Neuronal stem cell (in vitro differentiated cells): ENCODE measurements at regions not wholly inside any gene's neighbourhood (a gene's known extent, or its start where the extent isn't known, plus 50 kb on each side); places are given as distances from the start of the nearest gene placed in this dataset.

ENCODE experiments used
- DNase-seq: peaks from one replicate; pipeline ENCODE4 v3.0.0-alpha.2; 2013; ENCODE audit warnings: low spot score
- H2AFZ ChIP-seq: one replicate; pipeline ENCODE4 v1.6.1; 2013; ENCODE audit warnings: mild to moderate bottlenecking, low read length, inconsistent platforms
- H2AK5ac ChIP-seq: 2 replicates; pipeline ENCODE4 v1.6.1; 2013; ENCODE audit warnings: low read depth, mild to moderate bottlenecking, inconsistent platforms, low read length, moderate library complexity, mixed read lengths
- H2BK120ac ChIP-seq: 2 replicates; pipeline ENCODE4 v1.6.1; 2013; ENCODE audit warnings: low read depth, mild to moderate bottlenecking, inconsistent platforms, low read length, moderate library complexity, mixed read lengths
- H2BK12ac ChIP-seq: one replicate; pipeline ENCODE4 v1.6.1; 2013; ENCODE audit warnings: low read length, inconsistent platforms
- H2BK15ac ChIP-seq: 2 replicates; pipeline ENCODE4 v1.6.1; 2013; ENCODE audit warnings: mild to moderate bottlenecking, low read length, inconsistent platforms, mixed read lengths
- H2BK5ac ChIP-seq: one replicate; pipeline ENCODE4 v1.6.1; 2013; ENCODE audit warnings: inconsistent platforms, mild to moderate bottlenecking, low read length, moderate library complexity
- H3K14ac ChIP-seq: one replicate; pipeline ENCODE4 v1.6.1; 2013; ENCODE audit warnings: low read length, inconsistent platforms
- H3K18ac ChIP-seq: 2 replicates; pipeline ENCODE4 v1.6.1; 2013; ENCODE audit warnings: low read length, inconsistent platforms
- H3K23ac ChIP-seq: 2 replicates; pipeline ENCODE4 v1.6.1; 2013; ENCODE audit warnings: low read depth, mild to moderate bottlenecking, mixed read lengths, low read length, inconsistent platforms; ENCODE audit not compliant: poor library complexity
- H3K27ac ChIP-seq: replicated peaks from 3 replicates; pipeline ENCODE4 v1.5.1; 2013; ENCODE audit warnings: low read length, inconsistent platforms
- H3K27me3 ChIP-seq, 3 experiments: 2 replicates each; pipeline ENCODE4 v1.6.1; 2013; ENCODE audit warnings: low read length in 3 of 3, mild to moderate bottlenecking in 2 of 3, inconsistent platforms in 1 of 3, low read depth in 1 of 3, mixed read lengths in 1 of 3, moderate library complexity in 1 of 3; ENCODE audit not compliant: control insufficient read depth in 3 of 3, insufficient read depth in 3 of 3
- H3K36me3 ChIP-seq, 2 donors: replicated peaks in 1 of 2; 2 replicates each; pipeline ENCODE4 v1.6.1; 2013; ENCODE audit warnings: low read length in 2 of 2; ENCODE audit not compliant: control insufficient read depth in 2 of 2, insufficient read depth in 2 of 2
- H3K4ac ChIP-seq: 2 replicates; pipeline ENCODE4 v1.6.1; 2013; ENCODE audit warnings: inconsistent platforms, mild to moderate bottlenecking, low read length, moderate library complexity
- H3K4me1 ChIP-seq, 2 donors: 1 replicate in 1 of 2; 2 replicates in 1 of 2; pipeline ENCODE4 v1.6.1; 2013; ENCODE audit warnings: low read length in 2 of 2, low read depth in 1 of 2; ENCODE audit not compliant: control insufficient read depth in 2 of 2, insufficient read depth in 1 of 2
- H3K4me2 ChIP-seq: one replicate; pipeline ENCODE4 v1.6.1; 2013; ENCODE audit warnings: mild to moderate bottlenecking, low read length, inconsistent platforms; ENCODE audit not compliant: insufficient read depth, poor library complexity, severe bottlenecking
- H3K4me3 ChIP-seq, 2 donors: 2 replicates each; pipeline ENCODE4 v1.5.1; 2013; ENCODE audit warnings: low read length in 2 of 2, mild to moderate bottlenecking in 2 of 2, inconsistent platforms in 1 of 2, moderate library complexity in 1 of 2
- H3K79me1 ChIP-seq: one replicate; pipeline ENCODE4 v1.6.1; 2013; ENCODE audit warnings: low read depth, mild to moderate bottlenecking, inconsistent platforms, low read length, moderate library complexity
- H3K9ac ChIP-seq: one replicate; pipeline ENCODE4 v1.6.1; 2013; ENCODE audit warnings: mild to moderate bottlenecking, low read depth, low read length, inconsistent platforms; ENCODE audit not compliant: poor library complexity
- H3K9me3 ChIP-seq, 2 donors: replicated peaks in 1 of 2; 2 replicates each; pipeline versions ENCODE3 to v1.6.1; 2013; ENCODE audit warnings: low read length in 2 of 2, mild to moderate bottlenecking in 2 of 2, inconsistent platforms in 1 of 2, low read depth in 1 of 2, mixed read lengths in 1 of 2, moderate library complexity in 1 of 2; ENCODE audit not compliant: control insufficient read depth in 2 of 2, insufficient read depth in 1 of 2
- H4K8ac ChIP-seq: one replicate; pipeline ENCODE4 v1.6.1; 2013; ENCODE audit warnings: low read depth, mild to moderate bottlenecking, inconsistent platforms, low read length, moderate library complexity
- H4K91ac ChIP-seq: one replicate; pipeline ENCODE4 v1.6.1; 2013; ENCODE audit warnings: low read length, low read depth, mild to moderate bottlenecking, inconsistent platforms; ENCODE audit not compliant: poor library complexity
- WGBS, 2 donors: extraction: QIAGEN DNeasy Blood & Tissue Kit; methylation state at CpG; one replicate each; pipeline ENCODE4 v1.1.7; 2013; ENCODE audit warnings: missing lambda C conversion rate in 2 of 2, mixed read lengths in 1 of 2; ENCODE audit not compliant: insufficient read length in 2 of 2, insufficient replicate concordance in 1 of 2; ENCODE audit errors: extremely low coverage in 2 of 2; 5-methylcytosine and 5-hydroxymethylcytosine counted together

- H4K91ac ChIP-seq: no peak overlapping the region
- H3K27ac ChIP-seq: no peak overlapping the region
- DNase-seq: no peak
- H3K36me3 ChIP-seq: no peaks in the 10 kb centered on the region
- H2AK5ac ChIP-seq: no peak overlapping the region
- WGBS, 2 donors: no CpG with 5 or more reads among the region's 5 CpGs
- no peak overlapping the region for H3K18ac ChIP-seq
- H3K79me1 ChIP-seq: no peaks in the 10 kb centered on the region
- H3K4ac ChIP-seq: no peak overlapping the region
- no peaks in the 10 kb centered on the region for H3K4me1 ChIP-seq
- H2BK5ac ChIP-seq: no peak overlapping the region
- no peak overlapping the region for H3K14ac ChIP-seq
- no peak overlapping the region for H3K9ac ChIP-seq
- no peak overlapping the region for H3K23ac ChIP-seq
- H3K4me2 ChIP-seq: no peak overlapping the region
- no peak overlapping the region for H2BK15ac ChIP-seq
- no peaks in the 10 kb centered on the region for H3K27me3 ChIP-seq
- no peak overlapping the region for H4K8ac ChIP-seq
- H3K4me3 ChIP-seq: no peak overlapping the region
- H2AFZ ChIP-seq: no peak overlapping the region
- no peak overlapping the region for H2BK12ac ChIP-seq
- H3K9me3 ChIP-seq: no peaks in the 10 kb centered on the region
- no peak overlapping the region for H2BK120ac ChIP-seq
Observed at GRCh38 chr21:22584308-22584707, 1586.1 kb downstream of the NCAM2 start.

- Histone ChIP-seq H3K4ac (no peak overlapping the region), H3K9me3 (no peaks in the 10 kb centered on the region), H4K91ac (no peak overlapping the region), H3K14ac (no peak overlapping the region), H2BK12ac (no peak overlapping the region), H4K8ac (no peak overlapping the region), H2BK120ac (no peak overlapping the region), H3K4me1 (no peaks in the 10 kb centered on the region), H3K4me2 (no peak overlapping the region), H3K27ac (no peak overlapping the region), H3K36me3 (no peaks in the 10 kb centered on the region), H2AFZ (no peak overlapping the region), H3K27me3 (no peaks in the 10 kb centered on the region), H3K79me1 (no peaks in the 10 kb centered on the region), H2BK5ac (no peak overlapping the region), H3K9ac (no peak overlapping the region), H2BK15ac (no peak overlapping the region), H3K4me3 (no peak overlapping the region), H3K18ac (no peak overlapping the region), H2AK5ac (no peak overlapping the region), H3K23ac (no peak overlapping the region)
- no CpG with 5 or more reads among the region's 4 CpGs for WGBS, 2 donors
- DNase-seq: no peak
Observed at GRCh38 chr21:22585558-22585957, 1587.3 kb downstream of the NCAM2 start.

GRCh38 chr21:22597660-22598255 is 1599.5 kb downstream of the NCAM2 start:
- H3K4ac ChIP-seq: no peak overlapping the region
- H3K4me3 ChIP-seq: no peak overlapping the region
- no peak overlapping the region for H4K8ac ChIP-seq
- H3K4me2 ChIP-seq: no peak overlapping the region
- no peaks in the 10 kb centered on the region for H3K79me1 ChIP-seq
- no peak overlapping the region for H3K23ac ChIP-seq
- no peak for DNase-seq
- no peak overlapping the region for H2AK5ac ChIP-seq
- no peak overlapping the region for H2BK15ac ChIP-seq
- H3K27me3 ChIP-seq: no peaks in the 10 kb centered on the region
- H2BK12ac ChIP-seq: peak overlapping the region; percentile 73
- no peaks in the 10 kb centered on the region for H3K4me1 ChIP-seq
- no peak overlapping the region for H4K91ac ChIP-seq
- H3K27ac ChIP-seq: no peak overlapping the region
- no peak overlapping the region for H3K18ac ChIP-seq
- H3K14ac ChIP-seq: no peak overlapping the region
- no CpG with 5 or more reads among the region's 31 CpGs for WGBS, 2 donors
- no peak overlapping the region for H2BK5ac ChIP-seq
- peak overlapping the region; percentile 60 for H3K9ac ChIP-seq
- no peaks in the 10 kb centered on the region for H3K36me3 ChIP-seq
- no peak overlapping the region for H2BK120ac ChIP-seq
- no peak overlapping the region for H2AFZ ChIP-seq
- peaks cover 0 to 1% of the 10 kb centered on the region in 2 donors for H3K9me3 ChIP-seq

GRCh38 chr21:22609802-22610201 is 1611.6 kb downstream of the NCAM2 start:
- no peak overlapping the region for H3K23ac ChIP-seq
- no peak overlapping the region for H3K9ac ChIP-seq
- no peaks in the 10 kb centered on the region for H3K36me3 ChIP-seq
- H3K4me1 ChIP-seq: no peaks in the 10 kb centered on the region
- no peak overlapping the region for H2BK5ac ChIP-seq
- H3K4me3 ChIP-seq: no peak overlapping the region
- H2BK15ac ChIP-seq: no peak overlapping the region
- no peak for DNase-seq
- H3K14ac ChIP-seq: no peak overlapping the region
- no peak overlapping the region for H2BK12ac ChIP-seq
- no peaks in the 10 kb centered on the region for H3K27me3 ChIP-seq
- no peak overlapping the region for H3K27ac ChIP-seq
- H2AK5ac ChIP-seq: no peak overlapping the region
- no peak overlapping the region for H2AFZ ChIP-seq
- no peak overlapping the region for H2BK120ac ChIP-seq
- no peak overlapping the region for H4K8ac ChIP-seq
- H4K91ac ChIP-seq: no peak overlapping the region
- no peak overlapping the region for H3K18ac ChIP-seq
- no peaks in the 10 kb centered on the region for H3K9me3 ChIP-seq
- no peak overlapping the region for H3K4me2 ChIP-seq
- WGBS, 2 donors: no CpG with 5 or more reads among the region's 3 CpGs
- no peaks in the 10 kb centered on the region for H3K79me1 ChIP-seq
- H3K4ac ChIP-seq: no peak overlapping the region
